K562 (cell line): ENCODE measurements at regions not wholly inside any gene's neighbourhood (a gene's known extent, or its start where the extent isn't known, plus 50 kb on each side); places are given as distances from the start of the nearest gene placed in this dataset.

Experiments
- ATAC-seq: fragments of 200-7000 bp; cut with Tn5 transposase; 3 replicates; pipeline ENCODE4 v1.9.1; 2020; ENCODE audit warnings: moderate library complexity
- BruUV-seq: library from RNA; stranded (reverse); fragments of 400-500 nt; replicated peaks from 2 replicates; lab custom pipeline; 2021; lab: Mats Ljungman, UMichigan
- CTCF ChIA-PET: fragments of 300-600 bp; formaldehyde crosslinking; extraction: SDS; loops from one replicate; lab custom pipeline; 2021; ENCODE audit warnings: low intra/inter-chr PET ratio; lab: Yijun Ruan, JAX
- POLR2A ChIA-PET: fragments of 300-600, 350-650 bp; sonication (Branson Sonifier 250); formaldehyde crosslinking; extraction: SDS; loops from one replicate; lab custom pipeline; 2021; ENCODE audit warnings: antibody characterized with exemption, inconsistent platforms; lab: Yijun Ruan, JAX
- DNase-seq, 4 experiments: peaks; one replicate each; pipeline versions ENCODE4 v3.0.0 to v3.0.0-alpha.2; 2011 to 2018; ENCODE audit warnings: low spot score in 3 of 4, mixed read lengths in 3 of 4; ENCODE audit errors: extremely low read depth in 1 of 4
- FAIRE-seq: peaks from 2 replicates; lab custom pipeline; 2011; peaks lifted over from hg19 to GRCh38; lab: Jason Lieb, UNC
- H2AFZ ChIP-seq: 2 replicates; pipeline ENCODE4 v1.6.0; 2011; ENCODE audit warnings: low read depth, low read length, control low read depth, inconsistent platforms
- H3K27ac ChIP-seq: fragments of 200-600 bp; 3 replicates; pipeline ENCODE4 v1.8.0; 2011; ENCODE audit warnings: low read depth, mild to moderate bottlenecking, control low read depth, inconsistent platforms, low read length, moderate library complexity, mixed read lengths; ENCODE audit errors: extremely low read depth
- H3K27me3 ChIP-seq, 2 experiments: fragments of 300-600 bp in 1 of 2; 2 replicates in 1 of 2; 3 replicates in 1 of 2; pipeline versions ENCODE4 v1.6.0 to v1.8.0; 2011; ENCODE audit warnings: inconsistent platforms in 2 of 2, low read length in 2 of 2, mild to moderate bottlenecking in 1 of 2, mixed read lengths in 1 of 2, moderate library complexity in 1 of 2; ENCODE audit not compliant: control insufficient read depth in 2 of 2, insufficient read depth in 2 of 2
- H3K36me3 ChIP-seq: fragments of 300-600 bp; 3 replicates; pipeline ENCODE4 v1.8.0; 2011; ENCODE audit warnings: mild to moderate bottlenecking, low read length, inconsistent platforms; ENCODE audit not compliant: control insufficient read depth, insufficient read depth
- H3K4me1 ChIP-seq, 2 experiments: fragments of 200-600 bp in 1 of 2; replicated peaks in 1 of 2; 2 replicates in 1 of 2; 3 replicates in 1 of 2; pipeline versions ENCODE4 v1.5.1 to v1.8.0; 2011; ENCODE audit warnings: inconsistent platforms in 2 of 2, low read length in 2 of 2, mild to moderate bottlenecking in 1 of 2, mixed read lengths in 1 of 2, moderate library complexity in 1 of 2; ENCODE audit not compliant: control insufficient read depth in 2 of 2, insufficient read depth in 2 of 2
- H3K4me2 ChIP-seq: 2 replicates; pipeline ENCODE4 v1.6.1; 2011; ENCODE audit warnings: low read length, control low read depth, inconsistent platforms, mixed read lengths; ENCODE audit not compliant: insufficient read depth
- H3K4me3 ChIP-seq: fragments of 200-600 bp; sonication (generic), shearing (Covaris generic); 2 replicates; pipeline ENCODE4 v1.5.1; 2016; ENCODE audit warnings: control low read depth, inconsistent platforms
- H3K79me2 ChIP-seq: fragments of 200-600 bp; 3 replicates; pipeline ENCODE4 v1.8.0; 2011; ENCODE audit warnings: low read length, inconsistent platforms; ENCODE audit not compliant: control insufficient read depth, insufficient read depth
- H3K9ac ChIP-seq, 2 experiments: 2 replicates each; pipeline versions ENCODE4 v1.6.0 to v1.6.1; 2011; ENCODE audit warnings: low read depth in 2 of 2, low read length in 2 of 2, control low read depth in 1 of 2, inconsistent platforms in 1 of 2, mild to moderate bottlenecking in 1 of 2, mixed read lengths in 1 of 2; ENCODE audit not compliant: insufficient read depth in 1 of 2
- H3K9me1 ChIP-seq: one replicate; pipeline ENCODE4 v1.6.0; 2011; ENCODE audit warnings: inconsistent platforms, mild to moderate bottlenecking, low read length, moderate library complexity; ENCODE audit not compliant: control insufficient read depth, insufficient read depth
- H3K9me3 ChIP-seq: replicated peaks from 2 replicates; pipeline ENCODE4 v1.5.1; 2011; ENCODE audit warnings: low read depth, low read length, inconsistent platforms; ENCODE audit not compliant: control insufficient read depth, insufficient read depth
- H4K20me1 ChIP-seq: replicated peaks from 2 replicates; pipeline ENCODE4 v1.6.1; 2011; ENCODE audit warnings: low read length, inconsistent platforms, mixed read lengths; ENCODE audit not compliant: control insufficient read depth, insufficient read depth
- MAFF ChIP-seq: IDR thresholded peaks from 2 replicates; pipeline ENCODE4 v1.6.1; 2012; ENCODE audit warnings: low read length, improper control_type of control experiment
- NCOA6 ChIP-seq: fragments of 450-650 bp; IDR thresholded peaks from 2 replicates; pipeline ENCODE4 v1.6.1; 2017; ENCODE audit warnings: mild to moderate bottlenecking
- NONO ChIP-seq, 2 experiments: fragments of 200-400 bp in 1 of 2; fragments of 450-650 bp in 1 of 2; formaldehyde crosslinking in 1 of 2; IDR thresholded peaks; 2 replicates each; pipeline ENCODE4 v1.6.1; 2017; ENCODE audit warnings: low read depth in 2 of 2, mild to moderate bottlenecking in 2 of 2, moderate library complexity in 2 of 2, low read length in 1 of 2
- NUFIP1 ChIP-seq: fragments of 450-650 bp; IDR thresholded peaks from 2 replicates; pipeline ENCODE4 v1.6.1; 2018; ENCODE audit not compliant: partially characterized antibody
- POLR2B ChIP-seq: fragments of 450-650 bp; IDR thresholded peaks from 2 replicates; pipeline ENCODE4 v1.6.1; 2018; ENCODE audit warnings: low read depth; ENCODE audit not compliant: partially characterized antibody
- RNF219 ChIP-seq: fragments of 250-450 bp; sonication (Bioruptor Pico); IDR thresholded peaks from 2 replicates; pipeline ENCODE4 v1.5.0; 2022; ENCODE audit warnings: mild to moderate bottlenecking
- ZBTB12 ChIP-seq: fragments of 250-450 bp; sonication (Bioruptor Pico); IDR thresholded peaks from 2 replicates; pipeline ENCODE4 v1.4.0; 2020
- ZNF583 ChIP-seq: fragments of 250-450 bp; sonication (Bioruptor Pico); IDR thresholded peaks from 2 replicates; pipeline ENCODE4 v1.4.0; 2020
- WGBS: fragments of 100-300 bp; shearing (Covaris generic); methylation state at CpG from one replicate; pipeline ENCODE4 v1.1.6; 2016; ENCODE audit warnings: low coverage, mixed read lengths; ENCODE audit not compliant: insufficient coverage; ENCODE audit errors: missing lambda C conversion rate; 5-methylcytosine and 5-hydroxymethylcytosine counted together
- in situ Hi-C: fragments of 300-500 bp; cut with MboI; formaldehyde crosslinking; loops from 4 replicates; pipeline ENCODE4 v1.15.0; 2018; ENCODE audit warnings: inconsistent platforms, mixed read lengths
- intact Hi-C: fragments of 100-400 bp; cut with micrococcal nuclease; formaldehyde crosslinking; loops from 2 replicates; pipeline ENCODE4 v1.14.2; 2022
- TF ChIP-seq, protein P1 (sequence below): fragments of 250-450 bp; sonication (Bioruptor Pico); IDR thresholded peaks from 2 replicates; pipeline ENCODE4 v1.8.0; 2022; ENCODE audit warnings: moderate library complexity, mild to moderate bottlenecking, inconsistent platforms

DNA sequence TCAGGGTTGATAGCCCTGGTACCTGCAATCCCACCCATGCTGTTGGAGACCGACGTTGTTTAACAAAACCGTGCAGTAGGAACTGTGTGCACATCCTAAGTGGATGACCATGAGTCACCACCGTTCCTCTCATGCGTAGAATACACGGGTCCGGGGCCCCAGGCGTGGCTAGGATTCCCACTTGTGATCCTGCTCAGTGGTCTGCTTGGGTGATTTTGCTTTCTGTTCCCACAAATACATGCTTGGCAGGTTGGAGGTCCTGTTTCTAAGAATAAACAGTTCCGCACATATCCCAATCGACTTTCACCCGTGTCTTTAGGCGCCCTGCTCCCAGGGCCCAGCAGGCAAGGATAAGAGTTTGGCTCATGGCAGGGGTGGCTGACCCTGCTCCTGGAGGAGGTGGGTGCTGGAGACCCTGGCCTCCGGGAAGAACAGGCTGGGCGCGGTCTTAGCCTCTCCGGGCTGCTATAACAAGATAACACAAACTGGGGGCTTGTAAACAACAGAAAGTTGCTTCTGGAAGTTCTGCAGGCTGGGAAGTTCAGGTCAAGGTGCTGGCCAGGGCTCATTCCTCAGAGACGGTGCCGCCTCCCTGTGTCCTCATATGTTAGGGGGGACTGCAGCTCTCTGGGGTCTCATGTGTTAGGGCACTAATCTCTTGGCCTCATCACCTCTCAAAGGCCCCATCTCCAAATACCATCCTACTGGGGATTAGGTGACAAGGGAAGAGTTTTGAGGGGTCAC lies 1028.3 kb downstream of the BRD1 start:
- no peak overlapping the region for H3K4me2 ChIP-seq
- DNase-seq = no peak
- H3K9me3 ChIP-seq = no peaks in the 10 kb centered on the region
- no peaks in the 10 kb centered on the region for H3K79me2 ChIP-seq
- no peak for ATAC-seq
- peaks cover 0 to 14% of the 10 kb centered on the region in 2 experiments; a peak in 2 of 5 replicates for H3K27me3 ChIP-seq
- H3K4me3 ChIP-seq = no peak overlapping the region
- ChIA-PET POLR2A (no interaction called here), CTCF (no interaction called here)
- in situ Hi-C loops = no loop called here
- no peak overlapping the region for H2AFZ ChIP-seq
- no peak for FAIRE-seq
- no peaks in the 10 kb centered on the region for H3K9me1 ChIP-seq
- H3K9ac ChIP-seq = no peak overlapping the region
- WGBS = 2% methylated on average over 12 of the region's 18 CpGs
- TF ChIP-seq NCOA6 = no peak
- H3K4me1 ChIP-seq = no peaks in the 10 kb centered on the region
- H3K36me3 ChIP-seq = no peaks in the 10 kb centered on the region
- H4K20me1 ChIP-seq = no peaks in the 10 kb centered on the region
- intact Hi-C loops = no loop called here
- BruUV-seq = no TSS peak
- H3K27ac ChIP-seq = no peak overlapping the region

DNA sequence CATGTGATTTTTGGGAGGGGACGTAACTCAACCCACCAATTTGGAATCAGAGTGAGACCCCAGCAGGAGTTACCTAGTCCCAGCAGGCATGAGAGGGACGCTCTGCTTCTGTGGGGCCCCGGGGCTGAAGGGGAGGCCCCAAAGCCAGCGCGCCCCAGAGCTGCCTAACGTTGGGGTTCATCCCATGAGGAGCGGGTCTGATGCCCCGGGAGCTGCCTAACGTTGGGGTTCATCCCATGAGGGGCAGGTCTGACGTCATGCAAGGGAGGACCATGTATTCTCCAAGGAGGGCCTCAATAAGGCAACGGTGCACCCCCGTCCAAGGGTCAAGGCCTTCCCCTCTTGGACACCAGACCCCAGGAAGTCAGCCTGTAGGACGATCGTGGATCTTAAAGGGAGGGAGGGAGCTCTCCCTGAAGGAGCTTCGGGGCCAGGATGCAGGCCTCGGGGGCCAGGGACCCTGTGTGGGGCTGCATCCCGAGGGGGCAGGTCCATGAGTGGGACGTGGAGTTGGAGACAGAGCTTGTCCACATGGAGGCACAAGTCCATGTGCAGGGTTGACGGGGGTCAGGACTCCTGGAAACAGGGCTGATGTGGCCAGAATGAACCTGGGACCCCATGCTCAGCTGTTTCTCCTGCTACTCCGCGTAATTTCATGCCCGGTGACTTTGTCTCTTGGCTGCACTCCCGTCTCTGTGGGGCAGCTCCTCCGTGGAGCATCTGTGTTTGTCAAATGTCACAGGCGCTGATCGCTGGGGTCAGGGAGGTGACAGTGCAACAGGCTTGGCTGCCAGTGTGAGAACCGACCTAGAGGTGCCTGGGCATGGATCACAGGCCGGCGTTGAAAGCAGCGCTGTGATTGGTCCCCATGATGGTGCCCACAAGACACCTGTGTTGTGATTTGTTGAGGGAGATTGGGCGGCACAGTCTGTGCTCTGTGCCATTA lies 1029.1 kb downstream of the BRD1 start:
- Histone ChIP-seq H3K36me3 (no peaks in the 10 kb centered on the region), H3K9ac (no peak overlapping the region), H3K9me1 (no peaks in the 10 kb centered on the region), H3K4me2 (no peak overlapping the region), H3K4me1 (no peaks in the 10 kb centered on the region), H3K79me2 (no peaks in the 10 kb centered on the region), H2AFZ (no peak overlapping the region), H3K27ac (no peak overlapping the region), H4K20me1 (no peaks in the 10 kb centered on the region), H3K9me3 (no peaks in the 10 kb centered on the region), H3K4me3 (no peak overlapping the region), H3K27me3 (peaks cover 0 to 6% of the 10 kb centered on the region in 2 experiments; a peak in 2 of 5 replicates)
- DNase-seq (no peak), FAIRE-seq (no peak), ATAC-seq (no peak)
- POLR2A ChIA-PET = no interaction called here
- intact Hi-C loops (no loop called here), in situ Hi-C loops (no loop called here)
- BruUV-seq = no TSS peak
- CTCF ChIA-PET = no interaction called here
- under 1% methylated on average over 21 of the region's 31 CpGs for WGBS
- TF ChIP-seq POLR2B (no peak), RNF219 (no peak), MAFF (no peak), ZBTB12 (no peak), ZNF583 (CRISPR knock-in tag) (no peak), NUFIP1 (no peak), NONO (IDR thresholded peaks at IDR 0.05; ENCODE audit: low read depth in 2 of 2, low read length in 1 of 2) (no peak)
- TF ChIP-seq, protein P1, sequence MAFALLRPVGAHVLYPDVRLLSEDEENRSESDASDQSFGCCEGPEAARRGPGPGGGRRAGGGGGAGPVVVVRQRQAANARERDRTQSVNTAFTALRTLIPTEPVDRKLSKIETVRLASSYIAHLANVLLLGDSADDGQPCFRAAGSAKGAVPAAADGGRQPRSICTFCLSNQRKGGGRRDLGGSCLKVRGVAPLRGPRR (CRISPR knock-in tag) = no peak
